ENCODE measurements at regions not wholly inside any gene's neighbourhood (a gene's known extent, or its start where the extent isn't known, plus 50 kb on each side); places are given as distances from the start of the nearest gene placed in this dataset.

DNA sequence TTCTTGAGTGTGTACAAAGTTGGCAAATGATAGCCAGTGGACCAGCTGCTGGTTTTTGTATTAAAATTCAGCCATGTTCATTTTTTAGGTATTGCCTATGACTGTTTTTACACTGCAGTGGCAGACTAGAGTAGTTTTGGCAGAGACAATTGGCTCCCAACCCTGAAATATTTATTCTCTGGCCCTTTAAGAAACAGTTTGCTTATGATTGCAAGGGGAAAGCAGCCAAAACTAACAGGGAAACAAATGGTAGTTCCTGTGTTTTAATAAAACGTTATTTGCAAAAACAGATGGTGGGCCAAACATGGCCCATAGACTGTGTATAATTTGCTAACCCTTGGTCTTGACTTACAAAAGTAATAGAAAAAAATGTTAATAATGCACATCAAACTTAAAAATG lies 110.2 kb downstream of the ALX1 start:
- TF ChIP-seq, protein P1, sequence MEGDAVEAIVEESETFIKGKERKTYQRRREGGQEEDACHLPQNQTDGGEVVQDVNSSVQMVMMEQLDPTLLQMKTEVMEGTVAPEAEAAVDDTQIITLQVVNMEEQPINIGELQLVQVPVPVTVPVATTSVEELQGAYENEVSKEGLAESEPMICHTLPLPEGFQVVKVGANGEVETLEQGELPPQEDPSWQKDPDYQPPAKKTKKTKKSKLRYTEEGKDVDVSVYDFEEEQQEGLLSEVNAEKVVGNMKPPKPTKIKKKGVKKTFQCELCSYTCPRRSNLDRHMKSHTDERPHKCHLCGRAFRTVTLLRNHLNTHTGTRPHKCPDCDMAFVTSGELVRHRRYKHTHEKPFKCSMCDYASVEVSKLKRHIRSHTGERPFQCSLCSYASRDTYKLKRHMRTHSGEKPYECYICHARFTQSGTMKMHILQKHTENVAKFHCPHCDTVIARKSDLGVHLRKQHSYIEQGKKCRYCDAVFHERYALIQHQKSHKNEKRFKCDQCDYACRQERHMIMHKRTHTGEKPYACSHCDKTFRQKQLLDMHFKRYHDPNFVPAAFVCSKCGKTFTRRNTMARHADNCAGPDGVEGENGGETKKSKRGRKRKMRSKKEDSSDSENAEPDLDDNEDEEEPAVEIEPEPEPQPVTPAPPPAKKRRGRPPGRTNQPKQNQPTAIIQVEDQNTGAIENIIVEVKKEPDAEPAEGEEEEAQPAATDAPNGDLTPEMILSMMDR (IDR thresholded peaks at IDR 0.05) = no peak
- no peak for TF ChIP-seq POLR2A (IDR thresholded peaks at IDR 0.05)
